Activated CD4-positive, alpha-beta T cell treated with anti-CD3 and anti-CD28 coated beads for 36 hours (primary cell): ENCODE measurements at regions not wholly inside any gene's neighbourhood (a gene's known extent, or its start where the extent isn't known, plus 50 kb on each side); places are given as distances from the start of the nearest gene placed in this dataset.

Experiments used
- ATAC-seq: fragments of 200-7000 bp; cut with Tn5 transposase; one replicate; pipeline ENCODE4 v1.10.0; 2021; ENCODE audit warnings: mild to moderate bottlenecking, moderate library complexity
- CTCF ChIA-PET: fragments of 350-600 bp; sonication (Branson Sonifier 250); formaldehyde crosslinking; loops from one replicate; lab custom pipeline; 2021; ENCODE audit warnings: antibody characterized with exemption; lab: Charles Lee
- POLR2A ChIA-PET: fragments of 350-600 bp; sonication (Branson Sonifier 250); formaldehyde crosslinking; loops from one replicate; lab custom pipeline; 2021; ENCODE audit warnings: antibody characterized with exemption, inconsistent platforms; lab: Charles Lee
- DNase-seq: peaks from one replicate; pipeline ENCODE4 v3.0.0-alpha.2; 2020
- H3K27ac Mint-ChIP-seq: one replicate; pipeline ENCODE4 v1.8.0; 2021; ENCODE audit warnings: mixed read lengths
- H3K27me3 Mint-ChIP-seq: one replicate; pipeline ENCODE4 v1.8.0; 2021; ENCODE audit warnings: mixed read lengths
- H3K36me3 Mint-ChIP-seq: one replicate; pipeline ENCODE4 v1.8.0; 2021; ENCODE audit warnings: low read depth, mixed read lengths
- H3K4me1 Mint-ChIP-seq: one replicate; pipeline ENCODE4 v1.8.0; 2021; ENCODE audit warnings: mixed read lengths
- H3K4me3 Mint-ChIP-seq: one replicate; pipeline ENCODE4 v1.8.0; 2021; ENCODE audit warnings: mild to moderate bottlenecking, moderate library complexity, mixed read lengths
- H3K9me3 Mint-ChIP-seq: one replicate; pipeline ENCODE4 v1.8.0; 2021; ENCODE audit warnings: low read depth, mixed read lengths
- intact Hi-C, 2 experiments: fragments of 100-400 bp; cut with DNase I in 1 of 2; cut with micrococcal nuclease in 1 of 2; formaldehyde crosslinking; loops; one replicate each; pipeline versions ENCODE4 v1.14.2 to v1.15.1; 2022 to 2024; cut with DNase I, micrococcal nuclease

- Mint-ChIP-seq H3K4me1 (no peaks in the 10 kb centered on the region), H3K36me3 (no peaks in the 10 kb centered on the region), H3K27me3 (no peaks in the 10 kb centered on the region), H3K9me3 (no peaks in the 10 kb centered on the region), H3K4me3 (no peak overlapping the region), H3K27ac (no peak overlapping the region)
- DNase-seq (no peak), ATAC-seq (no peak)
- POLR2A ChIA-PET, result no interaction called here
- CTCF ChIA-PET, result no interaction called here
- intact Hi-C loops, result no loop called here
Measured at GRCh38 chr14:98775892-98776291, 496.1 kb downstream of the BCL11B start.

DNA sequence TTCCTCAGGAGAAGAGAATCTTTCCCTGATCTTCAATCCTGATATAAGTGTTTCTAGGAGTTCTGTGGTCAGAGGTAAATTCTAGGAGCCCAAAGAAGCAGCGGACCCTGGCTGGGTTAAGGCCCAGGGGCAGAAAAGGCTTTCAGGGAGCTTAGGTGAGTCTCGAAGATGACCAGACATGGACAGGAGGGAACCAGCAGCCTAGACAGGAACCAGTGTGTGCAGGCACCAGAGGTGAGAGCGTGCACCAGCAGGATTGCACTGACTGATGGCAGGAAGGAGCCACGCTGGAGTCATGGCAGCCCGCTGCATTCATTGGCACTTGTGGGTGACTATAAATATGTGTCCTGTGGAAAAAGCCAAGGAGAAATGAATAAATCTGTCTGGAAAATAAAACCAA lies 489.9 kb downstream of the BCL11B start:
- DNase-seq (no peak), ATAC-seq (no peak)
- intact Hi-C loops, result no loop called here
- Mint-ChIP-seq H3K27me3 (no peaks in the 10 kb centered on the region), H3K36me3 (no peaks in the 10 kb centered on the region), H3K27ac (no peak overlapping the region), H3K4me3 (no peak overlapping the region), H3K9me3 (peaks cover 5% of the 10 kb centered on the region), H3K4me1 (no peaks in the 10 kb centered on the region)
- ChIA-PET CTCF (no interaction called here), POLR2A (no interaction called here)

- Mint-ChIP-seq H3K4me3 (no peak overlapping the region), H3K27ac (no peak overlapping the region), H3K27me3 (no peaks in the 10 kb centered on the region), H3K9me3 (peaks cover 5% of the 10 kb centered on the region), H3K4me1 (no peaks in the 10 kb centered on the region), H3K36me3 (no peaks in the 10 kb centered on the region)
- intact Hi-C loops, result no loop called here
- no peak for ATAC-seq
- ChIA-PET CTCF (no interaction called here), POLR2A (no interaction called here)
- DNase-seq, result no peak
Measured at GRCh38 chr14:98785578-98785977, 486.4 kb downstream of the BCL11B start.

DNA sequence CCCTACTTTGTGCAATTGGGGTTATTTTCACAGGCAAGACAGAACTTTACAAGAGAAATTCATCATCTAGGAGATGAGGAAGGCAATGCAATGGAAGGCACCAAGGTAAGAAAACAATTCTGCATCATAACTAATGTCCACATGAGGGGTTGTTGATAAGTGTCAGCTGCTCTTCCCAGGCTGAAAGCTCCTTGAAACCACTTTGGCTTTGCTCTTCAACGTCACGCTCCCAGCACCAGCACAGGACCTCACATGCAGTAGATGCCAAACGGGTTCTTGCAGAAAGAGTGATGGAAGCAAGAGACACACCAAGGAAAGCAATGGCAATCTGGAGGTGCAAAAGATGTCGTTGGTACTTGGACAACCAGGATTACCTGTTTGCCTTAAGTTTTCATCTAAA lies 485.5 kb downstream of the BCL11B start:
- Mint-ChIP-seq H3K36me3 (no peaks in the 10 kb centered on the region), H3K27me3 (no peaks in the 10 kb centered on the region), H3K4me3 (no peak overlapping the region), H3K9me3 (peaks cover 5% of the 10 kb centered on the region), H3K27ac (no peak overlapping the region), H3K4me1 (no peaks in the 10 kb centered on the region)
- ChIA-PET POLR2A (no interaction called here), CTCF (no interaction called here)
- ATAC-seq (no peak), DNase-seq (no peak)
- intact Hi-C loops, result no loop called here

GRCh38 chr14:98791661-98792060 lies 480.3 kb downstream of the BCL11B start:
- H3K4me1 Mint-ChIP-seq, result no peaks in the 10 kb centered on the region
- CTCF ChIA-PET, result interaction anchor here (0.8 kb wide), 1 partner anchor 92 kb away, joined by 3 read pairs; no protein-coding TSS in a partner anchor
- H3K27ac Mint-ChIP-seq, result no peak overlapping the region
- H3K9me3 Mint-ChIP-seq, result peaks cover 10% of the 10 kb centered on the region
- peaks cover 5% of the 10 kb centered on the region for H3K36me3 Mint-ChIP-seq
- intact Hi-C loops, result no loop called here
- ATAC-seq, result no peak
- peaks cover 2% of the 10 kb centered on the region for H3K27me3 Mint-ChIP-seq
- POLR2A ChIA-PET, result no interaction called here
- DNase-seq, result no peak
- H3K4me3 Mint-ChIP-seq, result no peak overlapping the region

- POLR2A ChIA-PET, result no interaction called here
- intact Hi-C loops, result no loop called here
Measured at GRCh38 chr14:98792171-98792570, 479.8 kb downstream of the BCL11B start.

DNA sequence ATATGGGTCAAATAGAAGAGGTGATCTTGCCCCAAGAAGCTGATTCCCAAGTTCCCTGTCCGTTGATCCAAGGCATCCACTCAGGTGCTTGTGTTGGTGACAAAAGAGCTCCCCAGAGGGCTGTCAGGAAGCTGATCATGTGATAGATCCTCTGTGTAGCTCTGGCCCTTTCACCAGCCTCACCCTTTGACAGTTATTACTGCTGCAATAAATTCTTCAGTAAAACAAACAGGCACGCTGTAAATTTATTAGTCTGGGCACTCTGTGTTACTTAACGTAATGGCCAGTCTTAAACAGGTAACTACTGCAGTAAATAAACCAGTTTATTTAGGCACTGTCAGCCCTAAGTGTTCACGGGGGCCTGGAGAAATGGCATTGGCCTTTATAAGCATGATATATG lies 473.9 kb downstream of the BCL11B start:
- intact Hi-C loops, result no loop called here
- ATAC-seq (no peak), DNase-seq (no peak)

More at GRCh38 chr14:98792171-98792570, 479.8 kb downstream of the BCL11B start:
- Mint-ChIP-seq H3K4me3 (no peak overlapping the region), H3K27ac (no peak overlapping the region), H3K36me3 (peaks cover 5% of the 10 kb centered on the region), H3K9me3 (peaks cover 10% of the 10 kb centered on the region), H3K27me3 (peaks cover 2% of the 10 kb centered on the region), H3K4me1 (no peaks in the 10 kb centered on the region)
- ATAC-seq, result no peak
- CTCF ChIA-PET, result interaction anchor here (0.8 kb wide), 1 partner anchor 92 kb away, joined by 3 read pairs; no protein-coding TSS in a partner anchor
- DNase-seq, result no peak

GRCh38 chr14:98799891-98800290 lies 472.1 kb downstream of the BCL11B start:
- ChIA-PET POLR2A (no interaction called here), CTCF (no interaction called here)
- Mint-ChIP-seq H3K27me3 (no peaks in the 10 kb centered on the region), H3K4me3 (no peak overlapping the region), H3K9me3 (no peaks in the 10 kb centered on the region), H3K36me3 (no peaks in the 10 kb centered on the region), H3K4me1 (peaks cover 2% of the 10 kb centered on the region), H3K27ac (no peak overlapping the region)
- DNase-seq (no peak), ATAC-seq (no peak)
- intact Hi-C loops, result no loop called here

More for the DNA sequence above, 473.9 kb downstream of the BCL11B start:
- POLR2A ChIA-PET, result no interaction called here
- peaks cover under 1% of the 10 kb centered on the region for H3K4me1 Mint-ChIP-seq
- H3K4me3 Mint-ChIP-seq, result no peak overlapping the region
- CTCF ChIA-PET, result no interaction called here
- peaks cover 10% of the 10 kb centered on the region for H3K9me3 Mint-ChIP-seq
- H3K36me3 Mint-ChIP-seq, result peaks cover 5% of the 10 kb centered on the region
- no peaks in the 10 kb centered on the region for H3K27me3 Mint-ChIP-seq
- H3K27ac Mint-ChIP-seq, result no peak overlapping the region

- no peaks in the 10 kb centered on the region for H3K36me3 Mint-ChIP-seq
- intact Hi-C loops, result no loop called here
- H3K4me3 Mint-ChIP-seq, result no peak overlapping the region
- ATAC-seq (no peak), DNase-seq (no peak)
- ChIA-PET CTCF (no interaction called here), POLR2A (no interaction called here)
- H3K9me3 Mint-ChIP-seq, result no peaks in the 10 kb centered on the region
- no peaks in the 10 kb centered on the region for H3K27me3 Mint-ChIP-seq
- peaks cover 2% of the 10 kb centered on the region for H3K4me1 Mint-ChIP-seq
- H3K27ac Mint-ChIP-seq, result no peak overlapping the region
Measured at GRCh38 chr14:98802044-98802443, 470.0 kb downstream of the BCL11B start.

GRCh38 chr14:98803196-98803595 lies 468.8 kb downstream of the BCL11B start:
- no peaks in the 10 kb centered on the region for H3K9me3 Mint-ChIP-seq
- CTCF ChIA-PET, result interaction anchor here (0.6 kb wide), 1 partner anchor 415 kb away, joined by 3 read pairs; no protein-coding TSS in a partner anchor
- H3K4me1 Mint-ChIP-seq, result peaks cover 2% of the 10 kb centered on the region
- no peaks in the 10 kb centered on the region for H3K36me3 Mint-ChIP-seq
- intact Hi-C loops, result no loop called here
- H3K4me3 Mint-ChIP-seq, result no peak overlapping the region
- no peaks in the 10 kb centered on the region for H3K27me3 Mint-ChIP-seq
- POLR2A ChIA-PET, result no interaction called here
- ATAC-seq (no peak), DNase-seq (no peak)
- no peak overlapping the region for H3K27ac Mint-ChIP-seq

DNA sequence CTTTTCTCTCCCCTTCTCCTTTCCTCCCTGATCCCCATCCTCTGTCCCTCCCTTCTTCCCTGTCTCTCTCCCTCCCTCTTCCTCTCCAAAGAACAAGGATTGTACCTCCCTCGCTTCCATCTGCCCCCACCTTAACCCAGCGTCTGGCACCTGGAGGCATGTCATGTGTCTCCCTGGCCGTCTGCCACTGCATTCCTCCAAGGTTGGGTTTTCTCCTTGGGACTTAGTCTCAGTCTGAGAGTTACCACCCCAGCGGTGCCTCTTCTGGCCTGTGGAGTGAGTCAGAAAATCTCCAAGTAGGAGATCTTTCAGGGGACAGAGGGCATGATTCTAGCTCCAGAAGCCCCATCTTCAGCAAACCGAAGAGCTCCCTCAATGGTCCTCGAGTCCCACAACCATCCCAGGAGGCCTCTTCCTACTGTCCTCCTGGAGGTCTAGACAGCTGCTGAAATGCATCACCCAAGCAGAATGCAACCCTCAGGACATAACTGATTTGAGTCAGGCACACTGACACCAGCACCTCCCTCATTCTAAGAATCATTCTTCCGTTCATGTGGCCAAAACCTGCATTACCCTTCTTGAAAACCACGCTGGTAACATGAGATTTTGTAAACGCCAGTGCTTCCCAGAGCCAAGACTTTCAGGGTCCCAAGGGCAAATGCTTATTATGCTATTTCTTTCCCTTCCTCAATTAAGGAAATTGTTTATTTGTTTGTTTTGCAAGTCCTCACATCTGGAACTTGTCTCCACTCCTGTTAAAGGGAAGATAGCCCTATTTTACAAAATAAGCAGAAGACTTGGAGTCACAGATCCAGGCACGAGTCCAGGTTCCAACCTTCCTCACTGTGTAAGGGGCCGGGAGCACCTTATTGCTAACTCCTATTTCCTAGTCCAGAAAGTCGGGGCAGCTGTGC lies 463.2 kb downstream of the BCL11B start:
- H3K4me1 Mint-ChIP-seq, result no peaks in the 10 kb centered on the region
- H3K27me3 Mint-ChIP-seq, result no peaks in the 10 kb centered on the region
- no peak for DNase-seq
- no peaks in the 10 kb centered on the region for H3K9me3 Mint-ChIP-seq
- ATAC-seq, result no peak
- H3K36me3 Mint-ChIP-seq, result no peaks in the 10 kb centered on the region
- POLR2A ChIA-PET, result no interaction called here
- CTCF ChIA-PET, result interaction anchor here (0.6 kb wide), 2 partner anchors 457 to 531 kb away, joined by 3 read pairs; no protein-coding TSS in a partner anchor
- no peak overlapping the region for H3K4me3 Mint-ChIP-seq
- intact Hi-C loops, result no loop called here
- no peak overlapping the region for H3K27ac Mint-ChIP-seq

- POLR2A ChIA-PET, result no interaction called here
- Mint-ChIP-seq H3K4me1 (no peaks in the 10 kb centered on the region), H3K4me3 (no peak overlapping the region), H3K9me3 (no peaks in the 10 kb centered on the region), H3K36me3 (no peaks in the 10 kb centered on the region), H3K27ac (no peak overlapping the region), H3K27me3 (no peaks in the 10 kb centered on the region)
- intact Hi-C loops, result no loop called here
- no peak for ATAC-seq
- CTCF ChIA-PET, result no interaction called here
- DNase-seq, result no peak
Measured at GRCh38 chr14:98816195-98816594, 455.8 kb downstream of the BCL11B start.
